A549 (cell line): ENCODE measurements at regions not wholly inside any gene's neighbourhood (a gene's known extent, or its start where the extent isn't known, plus 50 kb on each side); places are given as distances from the start of the nearest gene placed in this dataset.
A peak's percentile ranks its signal among the peaks of the same experiment; 100 is the strongest.

ENCODE experiments used
- ATAC-seq, 2 experiments: fragments of 200-7000 bp in 1 of 2; fragments of >200 bp in 1 of 2; cut with Nextera tagmentation in 1 of 2; cut with Tn5 transposase in 1 of 2; 3 replicates each; pipeline versions ENCODE4 v1.8.0 to v1.9.1; 2018 to 2020; ENCODE audit warnings: mild to moderate bottlenecking in 1 of 2, moderate library complexity in 1 of 2
- CTCF ChIA-PET: fragments of 300-600 bp; sonication (Branson Sonifier 250); formaldehyde crosslinking; extraction: SDS; loops from one replicate; lab custom pipeline; 2021; ENCODE audit warnings: antibody characterized with exemption, inconsistent platforms; lab: Yijun Ruan, JAX
- POLR2A ChIA-PET: fragments of 350-600 bp; formaldehyde crosslinking; extraction: SDS; loops from one replicate; lab custom pipeline; 2021; ENCODE audit warnings: antibody characterized with exemption, inconsistent platforms; lab: Yijun Ruan, JAX
- DNase-seq, 2 experiments: peaks; one replicate each; pipeline versions ENCODE4 v3.0.0 to v3.0.0-alpha.2; 2011 to 2016; ENCODE audit warnings: low read depth in 1 of 2, low spot score in 1 of 2
- FAIRE-seq: peaks from 2 replicates; lab custom pipeline; 2011; peaks lifted over from hg19 to GRCh38; lab: Jason Lieb, UNC
- H3K27ac ChIP-seq, 2 experiments: fragments of >200 bp; sonication (Bioruptor Twin); formaldehyde crosslinking; 3 replicates each; pipeline ENCODE4 v1.5.1; 2016 to 2017
- H3K4me1 ChIP-seq: fragments of >200 bp; sonication (Bioruptor Twin); formaldehyde crosslinking; 3 replicates; pipeline ENCODE4 v1.6.1; 2016
- H3K4me2 ChIP-seq: fragments of >200 bp; sonication (Bioruptor Twin); formaldehyde crosslinking; 3 replicates; pipeline ENCODE4 v1.6.1; 2016
- H3K4me3 ChIP-seq: fragments of >200 bp; sonication (Bioruptor Twin); formaldehyde crosslinking; 3 replicates; pipeline ENCODE4 v1.5.1; 2016
- H3K9me3 ChIP-seq: fragments of >200 bp; sonication (Bioruptor Twin); formaldehyde crosslinking; 3 replicates; pipeline ENCODE4 v1.6.1; 2016
- CBX2 ChIP-seq: fragments of 200-600 bp; sonication (generic); IDR thresholded peaks from 2 replicates; pipeline ENCODE4 v1.6.1; 2016; ENCODE audit warnings: low read depth, mild to moderate bottlenecking, borderline replicate concordance
- CBX8 ChIP-seq: fragments of 200-600 bp; sonication (generic); IDR thresholded peaks from 2 replicates; pipeline ENCODE4 v1.6.1; 2016
- EHF ChIP-seq: fragments of 250-450 bp; sonication (Bioruptor Pico); IDR thresholded peaks from 2 replicates; pipeline ENCODE4 v1.5.0; 2020; ENCODE audit warnings: mild to moderate bottlenecking
- EP300 ChIP-seq, 2 experiments: fragments of >200 bp; sonication (Bioruptor Twin); formaldehyde crosslinking; IDR thresholded peaks; 2 replicates in 1 of 2; 3 replicates in 1 of 2; pipeline ENCODE4 v1.6.1; 2016 to 2017
- ESRRA ChIP-seq: fragments of 150-350 bp; IDR thresholded peaks from 2 replicates; pipeline ENCODE4 v1.6.1; 2014; ENCODE audit warnings: mild to moderate bottlenecking, low read length, borderline replicate concordance
- HOXB13 ChIP-seq: fragments of 250-450 bp; sonication (Bioruptor Pico); IDR thresholded peaks from 2 replicates; pipeline ENCODE4 v1.5.0; 2020; ENCODE audit warnings: low read depth, mild to moderate bottlenecking, moderate library complexity
- JUN ChIP-seq, 2 experiments: fragments of >200 bp; sonication (Bioruptor Twin); formaldehyde crosslinking; IDR thresholded peaks; 2 replicates in 1 of 2; 3 replicates in 1 of 2; pipeline ENCODE4 v1.6.1; 2016 to 2017
- MAFK ChIP-seq: fragments of 450-650 bp; IDR thresholded peaks from 2 replicates; pipeline ENCODE4 v1.6.1; 2014; ENCODE audit not compliant: partially characterized antibody
- MAZ ChIP-seq: fragments of 150-350 bp; IDR thresholded peaks from 2 replicates; pipeline ENCODE4 v1.6.1; 2014; ENCODE audit warnings: antibody characterized with exemption, low read depth, low read length, borderline replicate concordance
- MYC ChIP-seq: IDR thresholded peaks from 2 replicates; pipeline ENCODE4 v1.6.1; 2012; ENCODE audit warnings: mild to moderate bottlenecking, inconsistent platforms, low read length, improper control_type of control experiment, borderline replicate concordance
- NFE2L2 ChIP-seq: fragments of 150-350 bp; conservative IDR thresholded peaks from 2 replicates; pipeline ENCODE4 v1.6.1; 2014; ENCODE audit warnings: low read length
- NR3C1 ChIP-seq: fragments of >200 bp; sonication (Bioruptor Twin); formaldehyde crosslinking; IDR thresholded peaks from 3 replicates; pipeline ENCODE4 v1.6.1; 2017
- POLR2AphosphoS2 ChIP-seq: conservative IDR thresholded peaks from 2 replicates; pipeline ENCODE4 v1.6.1; 2012; ENCODE audit warnings: low read length, improper control_type of control experiment, inconsistent platforms
- RAD21 ChIP-seq, 2 experiments: fragments of >200 bp in 1 of 2; sonication (Bioruptor Twin) in 1 of 2; formaldehyde crosslinking in 1 of 2; IDR thresholded peaks in 1 of 2; conservative IDR thresholded peaks in 1 of 2; 2 replicates in 1 of 2; 3 replicates in 1 of 2; pipeline ENCODE4 v1.6.1; 2012 to 2018; ENCODE audit warnings: inconsistent platforms in 1 of 2
- RARB ChIP-seq: fragments of 250-450 bp; sonication (Bioruptor Pico); IDR thresholded peaks from 2 replicates; pipeline ENCODE4 v1.8.0; 2021; ENCODE audit warnings: mild to moderate bottlenecking, moderate library complexity
- RCOR1 ChIP-seq: fragments of 150-350 bp; IDR thresholded peaks from 2 replicates; pipeline ENCODE4 v1.6.1; 2014; ENCODE audit warnings: antibody characterized with exemption, low read length, low read depth
- SMC3 ChIP-seq: fragments of >200 bp; sonication (Bioruptor Twin); formaldehyde crosslinking; IDR thresholded peaks from 3 replicates; pipeline ENCODE4 v1.6.1; 2018; ENCODE audit warnings: inconsistent platforms
- ZC3H11A ChIP-seq: fragments of 450-650 bp; IDR thresholded peaks from 2 replicates; pipeline ENCODE4 v1.6.1; 2014; ENCODE audit warnings: antibody characterized with exemption, mild to moderate bottlenecking
- WGBS: methylation state at CpG from one replicate; pipeline ENCODE4 v1.1.6; 2017; ENCODE audit errors: missing lambda C conversion rate; 5-methylcytosine and 5-hydroxymethylcytosine counted together
- TF ChIP-seq, protein P1 (sequence below): IDR thresholded peaks from 2 replicates; pipeline ENCODE4 v1.6.1; 2012; ENCODE audit warnings: low read depth, borderline replicate concordance
- TF ChIP-seq, protein P2 (sequence below): fragments of >200 bp; sonication (Bioruptor Twin); formaldehyde crosslinking; IDR thresholded peaks from 2 replicates; pipeline ENCODE4 v1.6.1; 2016
- TF ChIP-seq, protein P3 (sequence below): fragments of >200 bp; sonication (Bioruptor Twin); formaldehyde crosslinking; IDR thresholded peaks from 3 replicates; pipeline ENCODE4 v1.5.1; 2016
- TF ChIP-seq, protein P4 (sequence below): IDR thresholded peaks from 2 replicates; pipeline ENCODE4 v1.6.1; 2012
- TF ChIP-seq, protein P5 (sequence below): fragments of 150-350 bp; IDR thresholded peaks from 2 replicates; pipeline ENCODE4 v1.6.1; 2014; ENCODE audit warnings: low read depth, mild to moderate bottlenecking, low read length

DNA sequence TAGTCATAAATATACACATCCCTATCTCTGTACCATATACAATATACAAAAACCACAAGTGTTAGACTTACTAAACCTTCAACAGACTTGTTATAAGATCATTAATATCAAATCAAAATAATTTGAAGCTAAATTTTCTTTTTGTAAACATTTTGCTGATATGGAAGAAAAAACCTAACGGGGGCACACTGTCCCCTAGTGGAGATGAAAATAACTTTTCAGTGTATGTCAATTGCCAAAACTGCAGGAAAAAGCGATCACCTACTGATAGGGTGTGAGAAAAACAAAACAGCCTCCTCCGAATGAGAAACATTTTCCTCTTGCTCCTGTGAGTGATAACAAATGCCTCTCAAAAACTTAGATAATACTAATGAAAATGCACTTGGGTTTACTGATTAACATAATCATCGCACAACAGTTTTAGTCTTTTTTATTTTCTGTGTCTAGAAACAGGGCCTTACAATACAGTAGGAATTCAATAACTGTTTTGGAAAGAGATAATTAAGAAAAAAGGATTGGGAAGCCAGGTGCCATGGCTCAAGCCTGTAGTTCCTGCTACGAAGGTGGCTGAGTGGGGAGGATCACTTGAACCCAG, 322.7 kb downstream of the CRPPA start:
- 0 out of 3 replicates have a peak, but pooled peaks cover 3% of the 10 kb centered on the region for H3K4me1 ChIP-seq
- CTCF ChIA-PET: interaction anchor here (0.6 to 1.4 kb wide), 8 partner anchors 8 to 799 kb away, joined by 3 to 7 read pairs (median 3); no protein-coding TSS in a partner anchor
- DNase-seq: peak; percentile 16 to 29
- no peak for ATAC-seq
- TF ChIP-seq ESRRA (no peak), MAZ (no peak), SMC3 (0 out of 3 replicates have a peak, but pooled peaks have one; percentile 38), MAFK (peak; percentile 80), MYC (no peak), CBX2 (no peak), RCOR1 (no peak), JUN (IDR thresholded peaks at IDR 0.05) (no peak), EP300 (IDR thresholded peaks at IDR 0.05) (no peak), POLR2AphosphoS2 (no peak), CBX8 (no peak), RARB (CRISPR knock-in tag) (no peak), NFE2L2 (no peak), NR3C1 (no peak), ZC3H11A (no peak), HOXB13 (CRISPR knock-in tag) (no peak), RAD21 (conservative IDR thresholded peaks at IDR 0.05 in 1 of 2, IDR thresholded peaks at IDR 0.05 in 1 of 2) (peak; percentile 59 to 65)
- TF ChIP-seq, protein P1, sequence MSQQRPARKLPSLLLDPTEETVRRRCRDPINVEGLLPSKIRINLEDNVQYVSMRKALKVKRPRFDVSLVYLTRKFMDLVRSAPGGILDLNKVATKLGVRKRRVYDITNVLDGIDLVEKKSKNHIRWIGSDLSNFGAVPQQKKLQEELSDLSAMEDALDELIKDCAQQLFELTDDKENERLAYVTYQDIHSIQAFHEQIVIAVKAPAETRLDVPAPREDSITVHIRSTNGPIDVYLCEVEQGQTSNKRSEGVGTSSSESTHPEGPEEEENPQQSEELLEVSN: no peak
- TF ChIP-seq, protein P2, sequence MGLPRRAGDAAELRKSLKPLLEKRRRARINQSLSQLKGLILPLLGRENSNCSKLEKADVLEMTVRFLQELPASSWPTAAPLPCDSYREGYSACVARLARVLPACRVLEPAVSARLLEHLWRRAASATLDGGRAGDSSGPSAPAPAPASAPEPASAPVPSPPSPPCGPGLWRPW: no peak
- TF ChIP-seq, protein P3, sequence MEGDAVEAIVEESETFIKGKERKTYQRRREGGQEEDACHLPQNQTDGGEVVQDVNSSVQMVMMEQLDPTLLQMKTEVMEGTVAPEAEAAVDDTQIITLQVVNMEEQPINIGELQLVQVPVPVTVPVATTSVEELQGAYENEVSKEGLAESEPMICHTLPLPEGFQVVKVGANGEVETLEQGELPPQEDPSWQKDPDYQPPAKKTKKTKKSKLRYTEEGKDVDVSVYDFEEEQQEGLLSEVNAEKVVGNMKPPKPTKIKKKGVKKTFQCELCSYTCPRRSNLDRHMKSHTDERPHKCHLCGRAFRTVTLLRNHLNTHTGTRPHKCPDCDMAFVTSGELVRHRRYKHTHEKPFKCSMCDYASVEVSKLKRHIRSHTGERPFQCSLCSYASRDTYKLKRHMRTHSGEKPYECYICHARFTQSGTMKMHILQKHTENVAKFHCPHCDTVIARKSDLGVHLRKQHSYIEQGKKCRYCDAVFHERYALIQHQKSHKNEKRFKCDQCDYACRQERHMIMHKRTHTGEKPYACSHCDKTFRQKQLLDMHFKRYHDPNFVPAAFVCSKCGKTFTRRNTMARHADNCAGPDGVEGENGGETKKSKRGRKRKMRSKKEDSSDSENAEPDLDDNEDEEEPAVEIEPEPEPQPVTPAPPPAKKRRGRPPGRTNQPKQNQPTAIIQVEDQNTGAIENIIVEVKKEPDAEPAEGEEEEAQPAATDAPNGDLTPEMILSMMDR: peak; percentile 75
- TF ChIP-seq, protein P4, sequence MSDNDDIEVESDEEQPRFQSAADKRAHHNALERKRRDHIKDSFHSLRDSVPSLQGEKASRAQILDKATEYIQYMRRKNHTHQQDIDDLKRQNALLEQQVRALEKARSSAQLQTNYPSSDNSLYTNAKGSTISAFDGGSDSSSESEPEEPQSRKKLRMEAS: no peak
- TF ChIP-seq, protein P5, sequence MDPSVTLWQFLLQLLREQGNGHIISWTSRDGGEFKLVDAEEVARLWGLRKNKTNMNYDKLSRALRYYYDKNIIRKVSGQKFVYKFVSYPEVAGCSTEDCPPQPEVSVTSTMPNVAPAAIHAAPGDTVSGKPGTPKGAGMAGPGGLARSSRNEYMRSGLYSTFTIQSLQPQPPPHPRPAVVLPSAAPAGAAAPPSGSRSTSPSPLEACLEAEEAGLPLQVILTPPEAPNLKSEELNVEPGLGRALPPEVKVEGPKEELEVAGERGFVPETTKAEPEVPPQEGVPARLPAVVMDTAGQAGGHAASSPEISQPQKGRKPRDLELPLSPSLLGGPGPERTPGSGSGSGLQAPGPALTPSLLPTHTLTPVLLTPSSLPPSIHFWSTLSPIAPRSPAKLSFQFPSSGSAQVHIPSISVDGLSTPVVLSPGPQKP: no peak
- WGBS: 34% methylated on average over 5 of the region's 5 CpGs
- 0 out of 3 replicates have a peak, but pooled peaks cover 2% of the 10 kb centered on the region for H3K9me3 ChIP-seq
- H3K4me3 ChIP-seq: no peak overlapping the region
- FAIRE-seq: no peak
- H3K27ac ChIP-seq: no peak overlapping the region
- POLR2A ChIA-PET: no interaction called here
- peak overlapping the region; percentile 18; the same call in 1 of the 3 replicates for H3K4me2 ChIP-seq

DNA sequence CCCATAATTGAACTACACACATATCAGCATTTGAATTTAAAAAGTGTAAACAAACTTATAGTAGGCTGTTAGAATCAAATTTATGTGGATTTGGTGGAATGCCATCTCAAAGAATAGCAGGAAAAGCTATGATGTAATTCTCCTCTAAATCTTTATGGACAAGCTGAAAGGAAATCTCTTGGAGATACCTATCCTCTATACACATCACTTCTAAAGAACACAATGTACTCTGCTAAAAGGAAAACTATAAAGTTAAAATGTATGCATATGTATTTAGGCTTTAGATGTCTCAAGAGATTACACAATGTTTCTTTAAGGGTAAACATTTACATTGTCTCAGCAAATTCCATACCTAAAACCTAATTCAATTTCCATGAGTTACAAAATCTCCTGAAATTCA, 323.3 kb downstream of the CRPPA start:
- H3K4me2 ChIP-seq: peak overlapping the region; percentile 18; the same call in 1 of the 3 replicates
- no peak for FAIRE-seq
- no peak overlapping the region for H3K27ac ChIP-seq
- POLR2A ChIA-PET: no interaction called here
- TF ChIP-seq, protein P2: no peak
- TF ChIP-seq NR3C1: no peak
- no peak for TF ChIP-seq EHF (CRISPR knock-in tag)
- TF ChIP-seq, all 56 proteins: peak for 0
- 0 out of 3 replicates have a peak, but pooled peaks cover 2% of the 10 kb centered on the region for H3K9me3 ChIP-seq
- ATAC-seq (no peak), DNase-seq (no peak)
- CTCF ChIA-PET: interaction anchor here (0.6 to 1.4 kb wide), 8 partner anchors 9 to 799 kb away, joined by 3 to 7 read pairs (median 3); no protein-coding TSS in a partner anchor
- 0 out of 3 replicates have a peak, but pooled peaks cover 3% of the 10 kb centered on the region for H3K4me1 ChIP-seq
- no peak overlapping the region for H3K4me3 ChIP-seq
